HG02588 (cell line): ENCODE measurements at regions not wholly inside any gene's neighbourhood (a gene's known extent, or its start where the extent isn't known, plus 50 kb on each side); places are given as distances from the start of the nearest gene placed in this dataset.
"Not testable (repeated sequence)": the region's sequence is repeated elsewhere in the genome, so short reads cannot be mapped to it uniquely, and the experiment has no call there.

Source experiments
- ATAC-seq: cut with Tn5 transposase; IDR thresholded peaks from one replicate; pipeline ENCODE4 v1.9.1; 2021; ENCODE audit warnings: mild to moderate bottlenecking, moderate library complexity; ENCODE audit not compliant: unreplicated experiment

DNA sequence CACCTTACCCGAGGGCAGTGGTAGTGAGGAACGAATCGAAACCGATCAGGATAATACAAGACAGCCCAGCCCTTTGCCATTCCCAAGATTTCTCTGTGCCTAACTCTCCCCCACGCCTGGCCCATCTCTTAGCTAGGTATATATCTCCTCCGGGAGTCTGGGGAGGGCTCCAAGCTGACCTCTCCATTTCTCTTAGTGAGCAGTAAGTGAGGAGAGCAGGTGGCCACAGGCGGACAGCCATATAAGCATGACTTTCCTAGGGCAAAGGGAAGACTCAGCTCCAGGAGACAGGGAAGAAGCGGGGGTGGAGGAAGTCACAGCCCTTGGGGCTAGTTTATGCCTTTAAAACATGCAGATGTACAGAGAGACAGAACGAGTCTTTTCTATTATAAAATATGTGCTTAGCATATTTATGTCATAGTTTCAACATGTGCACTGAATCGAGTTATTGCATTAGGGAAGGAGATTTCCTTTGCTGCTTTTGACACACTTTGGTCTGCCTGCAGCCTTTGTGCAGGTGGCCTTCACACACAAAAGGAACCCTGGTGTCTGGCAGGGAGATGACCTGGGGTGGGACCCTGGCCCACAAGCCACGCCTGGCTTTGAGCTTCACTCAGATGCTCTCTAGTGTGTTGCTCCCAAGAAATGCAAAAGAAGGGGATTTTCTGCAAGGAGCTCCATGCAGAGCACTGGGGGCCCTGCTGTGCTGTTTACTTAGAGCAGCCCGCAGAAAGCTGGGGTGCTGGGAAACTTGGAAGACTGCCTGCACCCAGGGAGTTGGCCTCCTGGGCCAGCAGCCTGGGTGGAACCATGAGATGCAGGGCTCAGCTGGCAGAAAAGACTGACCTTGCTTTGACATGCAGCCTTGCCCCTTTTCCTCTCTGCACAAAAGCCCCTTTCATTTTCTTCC lies 613.3 kb downstream of the BCOR start:
- ATAC-seq: no peak

DNA sequence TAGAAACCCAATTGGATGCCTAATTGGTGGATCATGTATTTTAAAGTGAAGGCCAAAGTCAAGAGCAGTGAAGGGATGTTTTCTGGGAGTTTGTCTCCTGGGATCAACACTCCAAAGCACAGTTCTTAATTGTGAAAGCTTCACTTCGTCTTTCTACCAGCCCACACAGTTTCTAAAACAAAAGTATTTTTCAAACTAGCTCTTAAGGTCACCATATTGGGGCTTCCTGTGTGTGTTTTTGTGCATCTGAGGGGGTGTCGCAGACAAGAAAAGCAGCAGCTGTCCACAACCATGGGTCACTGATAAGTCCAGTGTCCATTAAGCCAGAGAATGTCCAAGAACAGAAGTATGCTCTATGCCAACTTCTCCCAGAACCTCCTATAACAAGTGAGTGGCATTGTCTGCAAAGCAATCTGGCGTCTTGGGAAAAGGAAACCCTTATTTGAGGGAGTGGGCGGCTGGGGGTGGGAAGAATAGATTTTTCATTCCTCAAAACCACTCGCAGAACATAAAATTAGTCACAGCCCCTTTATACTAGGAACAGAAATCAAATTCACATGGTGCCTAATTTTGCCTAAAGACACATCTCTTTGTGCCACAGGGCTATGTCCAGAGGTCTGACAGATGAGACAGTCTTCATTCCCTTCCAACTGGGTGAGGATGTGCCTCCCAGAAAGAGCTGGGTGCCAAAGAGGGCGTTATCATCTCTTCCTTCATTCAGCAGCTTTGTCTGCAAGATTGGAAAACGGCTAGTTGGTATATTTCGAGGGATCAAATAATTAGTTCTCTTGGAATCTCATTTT lies 610.4 kb downstream of the BCOR start:
- no peak for ATAC-seq

DNA sequence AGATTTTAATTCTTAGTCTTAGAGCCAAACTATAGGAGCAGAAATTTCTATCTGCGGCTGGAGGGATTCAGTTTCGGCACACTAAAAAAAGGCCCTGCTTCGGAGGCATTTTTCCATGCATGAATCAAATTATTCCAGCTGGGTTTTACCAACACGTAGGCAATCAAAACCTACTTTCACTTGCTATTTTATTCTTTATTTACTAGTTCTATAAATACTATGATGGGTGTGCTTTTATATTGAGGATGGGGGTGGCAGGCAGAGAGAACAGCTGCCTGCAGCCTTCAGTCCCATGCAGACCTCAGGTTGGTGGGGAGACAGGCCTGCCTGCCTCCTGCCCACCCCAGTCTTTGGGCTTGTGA lies 609.8 kb downstream of the BCOR start:
- no peak for ATAC-seq

DNA sequence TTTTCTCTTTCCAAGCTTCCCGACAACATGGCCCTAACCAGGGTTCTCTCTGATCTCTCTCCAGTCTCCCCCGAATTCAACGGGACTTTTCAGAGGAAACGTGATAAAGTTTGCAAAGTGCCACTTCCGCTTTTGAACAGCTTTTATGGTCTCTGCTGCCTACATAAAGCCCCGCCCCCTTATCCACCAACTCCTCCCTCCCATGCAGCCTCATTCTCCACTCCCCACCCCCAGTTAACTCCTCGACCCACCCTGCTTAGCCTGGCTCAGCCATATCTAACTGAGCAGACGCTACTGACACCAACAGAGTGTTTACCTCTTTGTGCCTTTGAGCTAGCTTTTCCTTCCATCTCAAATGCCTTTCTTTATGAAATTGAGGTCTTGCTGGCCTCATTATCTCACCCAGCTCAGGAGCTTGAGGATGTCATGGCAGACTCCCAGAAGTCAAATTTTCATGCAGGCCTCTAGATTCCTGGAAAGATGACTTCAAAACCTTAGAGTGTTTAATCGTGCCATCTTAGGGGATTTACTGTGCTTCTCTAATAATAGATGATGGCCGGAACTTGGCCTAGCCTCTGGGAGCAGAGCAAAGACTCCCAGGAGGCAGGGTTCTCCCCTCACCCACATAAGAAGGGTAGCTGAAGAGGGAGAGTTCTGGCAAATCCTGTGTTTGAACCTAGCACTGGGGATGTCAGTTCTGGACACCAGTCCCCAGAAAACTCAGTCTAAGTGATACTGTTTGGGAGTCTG lies 606.0 kb downstream of the BCOR start:
- peak; percentile 57 for ATAC-seq

DNA sequence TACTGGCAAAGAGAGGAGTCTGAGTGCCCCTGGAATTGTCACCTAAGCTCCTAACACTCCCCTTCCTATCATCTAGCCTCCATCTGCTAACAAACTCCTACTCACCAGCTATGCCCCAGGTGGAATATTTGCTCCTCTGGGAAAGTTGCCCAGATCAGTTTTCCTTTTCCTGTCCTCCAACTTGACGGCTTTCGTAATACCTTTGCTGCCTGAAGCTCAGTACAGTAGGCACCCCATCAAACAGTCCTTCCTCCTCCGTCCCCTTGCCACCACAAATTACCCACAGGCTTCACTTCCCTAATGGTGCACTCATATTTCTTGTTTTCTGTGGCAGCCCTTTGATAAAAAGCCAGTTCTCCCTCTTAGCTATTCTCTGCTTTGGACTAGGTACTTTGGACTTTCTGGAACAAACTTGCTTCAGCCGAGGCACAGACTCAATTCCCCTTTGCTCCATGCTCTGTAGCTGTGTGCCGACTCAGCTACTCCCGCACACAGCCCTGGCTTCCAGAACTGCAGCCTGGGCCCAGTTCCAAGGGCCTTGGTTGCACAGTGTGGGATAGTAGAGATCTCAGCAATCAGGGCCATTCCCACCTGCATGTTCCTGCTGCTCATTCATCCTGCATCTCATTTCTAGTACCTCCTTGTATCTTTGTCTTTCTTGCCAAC lies 605.1 kb downstream of the BCOR start:
- no peak for ATAC-seq

DNA sequence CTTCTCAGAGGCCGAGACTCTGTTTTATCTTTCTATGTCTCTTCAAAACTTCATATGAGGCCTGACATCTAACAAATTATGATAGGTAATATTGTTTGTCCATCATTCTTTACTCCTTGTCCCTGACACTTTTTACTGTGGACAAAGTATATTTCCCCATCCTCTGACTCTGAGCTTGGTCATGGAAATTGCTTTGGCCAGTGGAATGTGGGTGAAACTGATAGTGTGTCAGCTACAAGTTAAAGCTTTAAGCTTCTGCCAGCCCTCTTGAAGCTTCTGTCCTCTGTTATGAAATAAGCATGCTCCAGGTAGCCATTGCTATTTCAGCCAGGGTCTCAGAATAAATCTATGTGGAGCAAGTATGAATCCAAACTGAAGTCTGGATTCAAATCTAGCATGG lies 604.6 kb downstream of the BCOR start:
- no peak for ATAC-seq

DNA sequence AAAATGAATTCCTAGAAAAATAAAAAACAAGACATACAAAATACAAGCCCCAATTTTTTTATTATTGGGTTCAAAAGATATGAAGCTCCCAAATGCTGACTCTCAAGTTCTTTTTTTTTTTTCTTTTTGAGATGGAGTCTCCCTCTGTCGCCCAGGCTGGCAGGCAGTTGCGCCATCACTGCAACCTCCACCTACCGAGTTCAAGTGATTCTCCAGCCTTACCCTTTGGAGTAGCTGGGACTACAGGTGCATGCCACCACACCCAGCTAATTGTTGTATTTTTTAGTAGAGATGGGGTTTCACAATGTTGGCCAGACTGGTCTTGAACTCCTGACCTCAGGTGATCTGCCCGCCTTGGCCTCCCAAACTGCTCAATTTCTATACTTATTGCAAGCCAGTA lies 600.6 kb downstream of the BCOR start:
- not testable (repeated sequence) for ATAC-seq

DNA sequence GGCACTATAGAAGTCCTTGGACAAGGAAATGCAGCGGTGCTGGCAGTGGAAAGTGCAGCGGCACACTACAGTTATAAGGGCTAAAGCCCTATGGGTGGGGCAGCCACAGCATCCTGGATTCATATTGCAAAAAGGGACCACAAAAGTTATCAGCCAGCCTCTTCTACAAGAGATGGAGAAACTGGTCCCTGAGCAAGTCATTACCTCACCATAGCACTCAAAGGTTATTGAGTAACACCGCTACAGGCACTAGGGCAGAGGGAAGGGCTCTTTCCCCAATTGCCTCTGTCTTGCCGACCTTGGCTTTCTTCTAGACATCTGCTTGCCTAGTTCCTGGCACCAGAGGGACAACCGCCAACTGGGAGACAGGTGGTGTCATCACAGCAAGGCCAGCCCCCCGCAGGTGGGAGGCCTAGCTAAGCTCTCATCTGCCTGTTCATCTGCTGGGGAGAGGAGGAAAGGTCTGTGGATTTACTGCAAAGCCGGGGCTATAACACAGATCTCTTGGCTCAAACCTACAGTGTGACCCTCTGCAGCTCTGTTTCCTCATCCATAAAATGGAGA lies 600.0 kb downstream of the BCOR start:
- ATAC-seq: no peak

DNA sequence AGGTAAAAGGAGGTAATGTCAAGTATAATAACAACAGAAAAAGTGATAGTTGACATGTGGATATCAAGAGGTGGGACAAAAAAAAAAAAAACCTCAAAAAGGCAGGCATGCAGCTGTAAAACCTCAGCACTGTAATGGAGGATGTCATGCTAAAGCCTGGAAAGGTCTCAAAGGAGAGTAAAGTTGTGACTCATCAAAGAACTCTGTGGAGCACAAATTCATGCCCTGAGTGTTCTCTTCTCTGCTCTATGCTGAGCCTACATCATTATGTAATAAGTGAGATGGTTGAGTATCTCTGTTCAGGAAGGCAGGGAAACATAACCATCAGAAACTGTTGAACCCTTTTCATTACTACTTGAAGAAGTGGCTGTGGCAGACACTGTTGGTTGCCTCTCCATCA lies 597.8 kb downstream of the BCOR start:
- no peak for ATAC-seq

DNA sequence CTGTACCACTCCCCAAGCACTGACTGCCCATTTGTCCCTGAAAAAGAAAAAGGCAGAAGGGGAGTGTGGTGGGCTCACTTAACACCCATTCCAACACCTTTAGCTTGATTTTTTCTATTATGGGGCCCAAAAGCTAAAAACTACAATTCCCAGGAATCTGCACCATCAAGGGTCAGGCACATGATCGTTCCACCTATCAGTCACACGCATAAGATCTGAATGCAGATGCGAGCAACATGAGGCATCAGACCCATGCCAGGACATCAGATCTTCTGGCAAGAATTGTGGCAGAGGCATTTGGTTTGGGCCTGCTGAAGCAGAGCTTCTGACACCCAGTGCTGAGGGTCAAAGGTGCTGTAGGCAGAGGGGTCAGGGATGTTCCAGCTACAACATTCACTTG lies 595.9 kb downstream of the BCOR start:
- no peak for ATAC-seq

DNA sequence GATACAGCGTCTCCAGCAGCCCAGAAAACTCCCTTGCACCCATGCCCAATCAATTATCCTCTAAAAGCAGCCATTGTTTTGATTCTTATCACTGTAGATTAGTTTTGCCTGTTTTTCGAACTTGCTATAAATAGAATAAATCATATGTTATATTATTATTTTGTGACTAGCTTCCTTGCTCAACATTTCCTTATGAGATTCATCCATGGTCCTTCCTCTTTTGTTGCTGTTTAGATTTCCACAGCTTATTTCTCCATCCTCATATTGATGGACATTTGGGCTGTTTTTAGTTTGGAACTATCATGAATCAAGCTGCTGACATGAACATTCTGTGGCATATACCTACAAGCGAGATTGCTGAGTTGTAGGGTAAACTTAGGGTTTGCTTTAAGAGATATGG lies 595.3 kb downstream of the BCOR start:
- ATAC-seq: no peak

DNA sequence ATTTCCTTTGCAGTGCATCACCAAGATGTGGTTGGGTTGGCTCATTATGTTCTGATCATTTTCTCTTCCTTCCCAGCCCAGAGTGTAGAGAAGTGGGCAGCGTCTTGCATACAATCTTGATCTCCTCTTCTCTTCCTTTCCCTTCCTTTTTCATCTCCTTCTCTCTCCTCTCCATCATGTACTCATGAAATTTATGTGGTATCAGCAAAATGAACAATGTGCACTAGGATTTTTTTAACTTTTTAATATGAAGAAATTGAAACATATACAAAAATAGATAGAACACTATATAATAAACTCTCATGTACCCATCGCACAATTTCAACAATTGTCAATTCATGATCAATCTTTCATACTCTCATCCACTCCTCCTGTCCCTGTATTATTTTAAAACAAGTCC lies 593.5 kb downstream of the BCOR start:
- no peak for ATAC-seq

DNA sequence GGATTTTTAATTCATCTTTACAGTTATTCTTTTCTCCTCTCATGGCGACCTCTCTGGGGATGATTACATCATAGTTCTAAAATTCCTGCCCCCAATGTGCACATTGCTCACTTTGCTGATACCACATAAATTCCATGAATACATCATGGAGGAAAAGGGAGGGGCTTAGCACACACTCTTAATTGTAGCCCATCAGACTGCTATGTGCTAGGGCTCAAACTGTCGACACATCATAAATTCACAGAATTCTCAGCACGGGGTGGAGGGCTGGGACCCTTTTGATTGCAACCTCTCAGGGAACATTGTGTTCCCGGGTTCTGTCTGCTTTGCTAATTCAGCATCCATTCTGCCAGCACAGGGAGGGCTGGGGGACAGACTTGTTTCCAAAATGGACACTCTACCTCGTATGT lies 592.9 kb downstream of the BCOR start:
- no peak for ATAC-seq

DNA sequence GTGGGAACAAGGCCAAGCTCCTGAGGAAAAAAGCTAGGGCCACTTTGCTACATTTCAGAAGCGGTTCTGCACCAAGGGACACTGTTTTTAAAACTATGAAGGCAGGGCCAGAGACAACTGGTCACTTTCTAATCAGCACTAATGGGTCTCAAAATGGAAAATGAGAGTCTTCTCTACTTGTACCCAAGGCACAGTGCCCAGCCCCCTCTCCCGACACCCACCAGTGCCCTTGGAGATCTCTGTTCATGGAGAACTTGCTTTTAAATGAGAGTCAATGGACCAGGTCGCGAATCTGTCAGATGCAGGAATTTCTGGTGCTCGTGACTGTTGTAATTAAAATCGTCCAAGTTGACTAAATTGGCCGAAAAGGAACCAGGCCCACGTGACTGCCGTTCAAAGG lies 591.6 kb downstream of the BCOR start:
- no peak for ATAC-seq

DNA sequence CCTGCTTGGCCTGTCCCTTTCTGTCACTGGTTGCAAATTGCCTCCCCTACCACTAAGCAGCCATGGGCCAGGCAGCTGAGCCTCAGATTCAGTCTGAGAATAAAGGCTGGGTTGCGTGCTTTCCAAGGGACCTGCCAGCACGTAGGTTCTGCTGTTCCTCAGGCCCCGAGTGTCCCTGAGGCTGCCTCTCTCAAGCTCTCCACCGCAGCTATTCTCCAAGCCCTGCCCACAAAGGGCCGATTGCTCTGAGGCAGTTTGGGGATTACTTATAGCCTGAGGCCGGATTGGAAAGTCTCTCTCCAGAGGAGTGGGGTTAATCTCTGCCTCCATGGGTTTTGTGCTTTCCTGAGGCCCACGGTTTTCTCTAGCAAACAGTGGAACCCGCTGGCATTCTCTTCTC lies 590.7 kb downstream of the BCOR start:
- no peak for ATAC-seq

DNA sequence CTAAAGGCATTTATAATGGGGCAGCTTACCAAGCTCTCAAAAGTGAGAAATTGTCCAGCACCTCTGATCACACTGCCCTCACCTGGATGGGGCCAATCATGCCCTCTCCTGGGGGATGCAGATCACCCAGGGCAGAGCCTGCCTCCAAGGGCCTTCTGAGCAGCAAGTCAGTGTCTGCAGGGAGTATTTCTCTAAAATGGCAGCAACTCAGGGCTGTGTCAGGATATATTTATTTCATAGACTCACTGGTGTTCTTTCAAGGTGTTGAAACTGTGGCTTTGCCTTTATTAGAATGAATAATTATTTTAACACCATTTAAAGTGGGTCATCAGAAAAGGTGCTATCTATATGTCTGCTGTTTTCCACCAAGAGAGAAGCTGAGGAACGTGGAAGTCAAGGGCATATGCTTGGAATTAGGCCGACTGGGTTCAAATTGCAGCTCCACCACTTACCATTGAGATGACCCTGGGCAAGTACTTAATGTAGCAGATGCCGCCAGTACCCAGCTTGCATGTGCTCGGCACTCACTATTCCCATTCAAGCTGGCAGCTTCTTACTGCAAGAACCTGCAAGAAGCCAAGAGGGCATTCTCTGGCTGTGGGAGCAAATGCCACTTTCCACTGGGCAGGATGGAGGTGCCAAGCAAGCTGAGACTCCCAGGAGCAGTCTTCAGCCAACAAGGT lies 590.0 kb downstream of the BCOR start:
- no peak for ATAC-seq

DNA sequence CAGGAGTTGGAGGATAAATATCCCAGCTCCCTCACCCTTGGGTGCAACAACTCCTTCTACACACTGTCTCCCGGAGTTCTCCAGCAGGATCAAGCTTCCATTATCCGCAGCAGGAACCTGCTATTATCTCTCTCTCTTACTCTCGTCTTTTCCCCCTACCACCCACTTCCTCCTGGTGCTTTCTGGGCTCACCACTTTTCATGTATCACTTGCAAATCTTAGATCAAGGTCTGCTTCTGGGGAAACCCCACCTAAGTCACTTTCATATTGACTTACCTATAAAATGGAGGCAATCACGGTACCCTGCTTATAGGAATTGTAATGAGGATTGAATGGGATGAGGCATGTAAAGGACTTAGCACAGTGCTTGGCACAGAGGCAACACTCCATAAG lies 589.5 kb downstream of the BCOR start:
- no peak for ATAC-seq

DNA sequence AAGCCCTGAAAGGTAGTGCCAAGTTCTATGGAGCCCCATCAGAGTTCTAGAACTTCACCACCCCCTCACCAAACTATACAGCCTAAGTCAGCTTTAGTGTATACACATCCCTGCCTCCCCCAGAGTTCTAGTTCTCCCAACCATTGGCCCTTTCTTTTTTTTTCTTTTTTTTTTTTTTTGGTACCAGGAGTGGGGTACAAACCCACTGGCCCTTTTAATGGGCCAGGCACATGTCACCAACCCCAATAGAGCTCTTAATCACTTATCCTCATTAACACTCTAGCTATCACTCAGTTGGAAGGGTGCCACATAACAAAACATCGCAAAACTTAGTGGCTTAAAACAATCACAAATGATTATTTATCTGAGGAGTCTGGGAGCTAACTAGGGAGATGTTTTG lies 588.6 kb downstream of the BCOR start:
- no peak for ATAC-seq

DNA sequence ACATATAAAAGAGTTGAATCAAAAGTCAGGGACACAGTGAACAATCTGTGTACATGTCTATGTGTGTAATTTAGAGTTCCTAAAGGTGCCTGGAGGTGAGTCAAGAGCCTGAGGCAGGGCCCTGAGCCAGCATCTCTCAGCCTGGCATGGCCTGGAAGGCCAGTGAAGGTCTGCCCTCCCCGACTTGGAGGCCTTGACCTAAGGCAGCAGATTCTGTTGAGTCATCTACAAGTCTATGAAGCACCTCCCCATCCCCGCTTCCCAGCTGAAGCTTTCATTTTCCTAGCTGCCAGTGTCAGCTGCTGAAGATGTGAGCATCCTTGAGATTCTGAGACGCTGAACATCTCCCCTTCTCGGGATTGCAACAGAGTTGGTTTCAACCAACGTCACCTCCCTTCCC lies 583.9 kb downstream of the BCOR start:
- ATAC-seq: no peak

DNA sequence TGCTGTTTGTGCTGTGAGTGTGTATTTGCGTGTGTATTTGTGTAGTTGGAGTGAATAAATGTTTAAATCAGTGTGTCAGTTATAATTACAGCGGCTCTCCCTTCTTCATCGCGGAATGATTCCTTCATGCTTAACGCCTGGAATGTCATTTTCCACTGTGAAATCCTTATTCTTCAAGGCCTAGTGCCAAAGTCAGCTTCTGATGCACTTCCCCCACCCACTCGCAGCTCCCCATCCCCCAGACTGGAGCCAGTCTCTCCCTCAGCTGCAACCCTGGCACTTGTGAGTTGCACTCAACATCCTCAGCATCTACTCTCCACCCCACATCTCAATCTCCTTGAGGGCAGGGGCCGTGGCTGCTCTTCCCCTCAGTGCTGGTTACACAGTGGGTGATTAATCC lies 583.0 kb downstream of the BCOR start:
- ATAC-seq: no peak
